NCI-H748 (cell line): ENCODE measurements at regions not wholly inside any gene's neighbourhood (a gene's known extent, or its start where the extent isn't known, plus 50 kb on each side); places are given as distances from the start of the nearest gene placed in this dataset.

Experiments
- DNase-seq: peaks from one replicate; lab custom pipeline; 2025; ENCODE audit not compliant: unreplicated experiment; lab: John Stamatoyannopoulos, UW

- DNase-seq: no peak
These were observed 303.0 kb upstream of the FOXF1 start for GRCh38 chr16:86207350-86207749.

- DNase-seq: no peak
These were observed 301.1 kb upstream of the FOXF1 start for GRCh38 chr16:86209202-86209601.

GRCh38 chr16:86210403-86211193, 299.7 kb upstream of the FOXF1 start:
- no peak for DNase-seq

- no peak for DNase-seq
These were observed 299.1 kb upstream of the FOXF1 start for GRCh38 chr16:86211265-86211664.

- DNase-seq: no peak
These were observed 298.5 kb upstream of the FOXF1 start for GRCh38 chr16:86211800-86212199.

GRCh38 chr16:86212706-86213436, 297.5 kb upstream of the FOXF1 start:
- DNase-seq: no peak

- no peak for DNase-seq
These were observed 296.7 kb upstream of the FOXF1 start for GRCh38 chr16:86213437-86214205.

- DNase-seq: no peak
These were observed 295.7 kb upstream of the FOXF1 start for GRCh38 chr16:86214326-86215232.

GRCh38 chr16:86215233-86215978, 294.9 kb upstream of the FOXF1 start:
- DNase-seq: no peak

- no peak for DNase-seq
These were observed 294.2 kb upstream of the FOXF1 start for GRCh38 chr16:86215979-86216585.

- DNase-seq: no peak
These were observed 293.7 kb upstream of the FOXF1 start for GRCh38 chr16:86216591-86216990.

- DNase-seq: no peak
These were observed 293.1 kb upstream of the FOXF1 start for GRCh38 chr16:86217001-86217890.

GRCh38 chr16:86217891-86218270, 292.4 kb upstream of the FOXF1 start:
- DNase-seq: no peak

- no peak for DNase-seq
These were observed 291.7 kb upstream of the FOXF1 start for GRCh38 chr16:86218479-86219170.

GRCh38 chr16:86219655-86220445, 290.5 kb upstream of the FOXF1 start:
- DNase-seq: no peak

GRCh38 chr16:86220561-86220960, 289.8 kb upstream of the FOXF1 start:
- DNase-seq: no peak

GRCh38 chr16:86221085-86221484, 289.2 kb upstream of the FOXF1 start:
- DNase-seq: no peak
